HG03432 (cell line): ENCODE measurements at regions not wholly inside any gene's neighbourhood (a gene's known extent, or its start where the extent isn't known, plus 50 kb on each side); places are given as distances from the start of the nearest gene placed in this dataset.
"Not testable (repeated sequence)": the region's sequence is repeated elsewhere in the genome, so short reads cannot be mapped to it uniquely, and the experiment has no call there.

Experiments
- ATAC-seq: cut with Tn5 transposase; IDR thresholded peaks from one replicate; pipeline ENCODE4 v1.9.1; 2021; ENCODE audit warnings: mild to moderate bottlenecking, moderate library complexity; ENCODE audit not compliant: unreplicated experiment

- no peak for ATAC-seq
These were observed 637.1 kb upstream of the CHAC2 start for GRCh38 chr2:53130441-53130943.

DNA sequence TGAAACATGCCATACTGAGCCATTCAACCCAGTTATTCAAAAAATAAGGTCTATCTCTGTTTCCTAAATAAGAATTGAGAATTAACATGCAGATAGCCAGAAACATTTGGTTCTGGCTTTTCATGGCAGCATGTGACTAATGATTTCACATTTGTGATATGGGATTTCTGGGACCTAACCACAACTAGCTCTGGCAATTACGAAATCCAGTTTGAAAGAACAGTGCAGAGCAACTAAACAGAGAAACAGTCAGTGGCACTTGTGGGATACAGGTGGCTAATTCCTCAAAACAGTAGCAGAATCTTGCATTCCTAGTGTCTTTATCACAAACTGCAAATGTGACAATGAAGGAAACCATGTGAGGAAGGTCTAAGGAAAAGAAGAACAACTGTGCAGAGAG is 637.8 kb upstream of the CHAC2 start:
- no peak for ATAC-seq

GRCh38 chr2:53127061-53127650 is 640.4 kb upstream of the CHAC2 start:
- no peak for ATAC-seq

- ATAC-seq, result no peak
These were observed 652.6 kb upstream of the CHAC2 start for GRCh38 chr2:53114991-53115390.

DNA sequence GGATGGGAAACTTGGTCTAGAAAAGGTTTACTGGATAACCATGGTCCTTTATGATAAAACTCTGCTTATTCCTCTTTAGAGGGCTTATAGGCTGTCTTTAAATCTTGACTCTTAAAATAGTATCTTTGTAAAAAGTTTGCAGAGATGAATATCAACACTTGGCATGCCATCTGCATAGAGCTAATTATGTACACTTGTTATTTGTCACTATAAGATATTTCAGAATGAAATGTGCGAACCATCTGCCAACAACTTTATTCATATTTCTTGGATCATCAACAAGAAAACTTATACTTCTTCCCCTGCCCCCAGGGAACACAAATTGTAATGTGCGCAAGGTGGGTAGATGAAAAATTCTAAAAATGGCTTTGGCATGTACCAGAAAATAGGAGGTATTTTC is 653.0 kb upstream of the CHAC2 start:
- no peak for ATAC-seq

DNA sequence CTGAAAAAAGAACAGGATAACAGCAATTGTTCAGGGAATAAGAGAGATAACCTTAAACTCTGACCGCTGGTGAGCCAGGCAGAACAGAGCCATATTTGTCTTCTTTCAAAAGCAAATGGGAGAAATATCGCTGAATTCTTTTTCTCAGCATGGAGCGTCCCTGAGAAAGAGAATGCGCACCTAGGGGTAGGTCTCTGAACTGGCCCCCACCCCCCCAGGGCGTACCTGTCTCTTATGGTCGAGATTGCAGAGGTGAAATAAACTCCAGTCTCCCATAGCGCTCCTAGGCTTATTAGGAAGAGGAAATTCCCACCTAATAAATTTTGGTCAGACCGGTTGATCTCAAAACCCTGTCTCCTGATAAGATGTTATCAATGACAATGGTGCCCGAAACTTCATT is 655.2 kb upstream of the CHAC2 start:
- ATAC-seq, result not testable (repeated sequence)

DNA sequence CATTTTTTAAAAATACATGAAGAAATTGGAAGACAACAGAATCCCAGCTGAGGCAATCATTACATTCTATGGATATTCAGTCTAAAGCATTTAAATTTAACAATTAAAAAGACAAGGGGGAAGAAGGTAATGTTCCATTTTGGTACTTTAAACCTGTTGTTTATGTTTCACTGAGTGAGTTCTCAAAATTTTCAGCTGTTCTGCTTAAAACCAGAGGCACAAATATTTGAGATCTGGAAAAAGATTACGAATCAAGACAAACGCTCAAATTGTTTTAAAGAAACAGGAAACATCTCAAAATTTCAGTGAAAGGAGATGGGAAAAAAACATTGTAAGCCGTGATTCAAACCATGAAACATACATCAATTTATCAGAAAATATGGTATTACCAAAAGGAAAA is 656.2 kb upstream of the CHAC2 start:
- no peak for ATAC-seq

DNA sequence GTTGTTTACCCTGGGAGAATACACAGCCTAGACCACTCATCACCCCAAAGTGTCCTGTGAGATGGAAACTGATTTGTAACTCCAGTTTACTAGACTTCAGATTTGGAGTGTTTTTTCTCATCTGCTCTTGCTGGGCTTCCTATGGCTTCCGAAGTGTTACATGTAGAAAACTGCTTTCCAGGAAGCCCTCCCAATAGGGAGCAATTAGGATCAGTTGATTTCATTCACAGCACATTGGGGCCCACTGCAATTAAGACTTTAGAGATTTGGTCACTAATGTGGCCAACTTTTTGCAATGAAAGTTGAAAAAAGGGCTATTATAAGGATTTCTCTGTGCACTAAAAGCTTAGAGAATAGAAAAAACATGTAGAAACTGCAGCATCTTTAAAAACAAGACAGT is 656.6 kb upstream of the CHAC2 start:
- no peak for ATAC-seq

DNA sequence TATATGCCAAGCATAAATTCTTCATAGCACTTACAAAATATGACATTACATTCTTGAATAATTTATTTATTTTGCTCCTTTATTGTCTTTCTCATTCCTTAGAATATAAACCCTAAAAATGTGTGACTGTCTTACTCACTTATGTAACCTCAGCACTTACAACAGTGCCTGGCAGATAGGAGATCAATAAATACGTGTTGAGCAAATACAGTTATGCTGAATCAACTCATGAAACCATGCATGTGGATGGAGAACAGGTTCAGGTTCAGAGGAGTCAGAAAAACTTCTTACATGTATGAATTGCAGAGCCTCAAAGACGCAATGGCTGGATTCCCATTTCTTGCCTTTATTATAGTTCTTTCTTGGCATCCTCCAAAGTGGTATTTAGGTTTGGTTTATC is 659.4 kb upstream of the CHAC2 start:
- no peak for ATAC-seq

DNA sequence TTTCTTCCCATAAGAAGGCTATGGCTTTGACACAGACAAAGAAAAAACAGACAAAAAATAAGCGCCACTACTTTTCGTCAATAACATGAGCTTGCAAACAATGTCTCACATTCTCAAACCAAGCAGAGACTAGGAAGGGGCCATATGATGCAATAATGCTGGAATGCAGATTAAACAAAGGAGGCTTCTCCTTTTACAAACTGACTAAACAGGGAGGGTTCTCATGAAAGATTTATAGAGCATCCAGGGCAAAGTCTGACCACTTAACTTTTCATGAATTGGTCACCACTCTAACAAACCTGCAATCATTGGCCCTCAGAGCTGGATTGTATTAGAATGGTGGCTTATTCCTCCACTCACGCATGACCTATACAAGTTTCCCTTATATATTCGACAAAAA is 663.3 kb upstream of the CHAC2 start:
- ATAC-seq, result no peak

DNA sequence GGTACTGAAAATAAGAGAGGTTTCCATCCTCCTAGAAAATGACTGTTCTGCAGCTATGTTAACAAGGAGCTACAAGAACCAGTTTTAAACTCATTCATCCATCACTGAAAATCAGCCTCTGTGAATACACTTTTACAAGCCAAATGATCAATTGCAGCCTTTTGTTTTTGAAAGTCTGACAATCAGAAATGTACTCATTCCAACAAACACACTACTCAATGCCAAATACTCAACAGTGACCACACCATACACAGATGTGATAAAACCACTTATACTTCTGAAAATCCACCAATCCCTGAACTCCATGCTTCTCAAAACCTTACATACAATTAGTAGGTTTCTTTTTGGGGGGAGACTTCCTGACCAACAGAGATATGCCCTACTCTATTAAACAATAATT is 663.9 kb upstream of the CHAC2 start:
- ATAC-seq, result no peak

GRCh38 chr2:53098696-53099078 is 668.9 kb upstream of the CHAC2 start:
- ATAC-seq, result no peak

DNA sequence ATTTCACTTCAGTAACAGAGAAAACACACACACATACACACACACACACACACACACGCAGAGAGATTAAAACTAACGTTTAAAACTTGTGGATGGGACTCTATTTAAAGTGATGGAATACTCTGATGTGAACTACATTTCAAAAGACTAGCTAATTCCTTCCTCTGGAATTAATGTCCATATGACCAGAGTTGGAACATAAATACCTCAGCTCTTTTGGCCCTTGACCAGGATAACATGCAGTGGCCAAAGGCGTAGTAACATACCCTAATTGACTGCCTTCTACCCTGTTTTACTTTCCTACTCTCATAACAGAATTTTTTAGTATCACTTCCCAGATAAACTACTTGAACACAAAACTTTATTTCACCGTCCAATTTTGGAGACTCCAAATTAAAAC is 671.3 kb upstream of the CHAC2 start:
- ATAC-seq, result no peak

- no peak for ATAC-seq
These were observed 671.9 kb upstream of the CHAC2 start for GRCh38 chr2:53095664-53096063.

DNA sequence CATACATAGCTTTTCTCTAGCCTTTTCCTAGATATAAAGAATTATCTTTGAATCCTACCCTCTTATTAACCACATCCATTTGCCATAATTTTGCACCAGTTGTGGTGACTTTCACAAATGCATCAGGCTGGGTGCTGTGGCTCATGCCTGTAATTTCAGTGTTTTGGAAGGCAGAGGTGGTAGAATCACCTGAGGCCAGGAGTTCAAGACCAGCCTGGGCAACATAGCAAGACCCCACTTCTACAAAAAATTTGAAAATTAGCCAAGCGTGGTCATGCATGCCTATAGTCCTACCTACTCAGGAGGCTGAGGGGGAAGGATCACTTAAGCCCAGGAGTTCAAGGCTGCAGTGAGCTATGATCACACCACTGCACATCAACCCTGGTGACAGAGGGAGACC is 672.4 kb upstream of the CHAC2 start:
- no peak for ATAC-seq

DNA sequence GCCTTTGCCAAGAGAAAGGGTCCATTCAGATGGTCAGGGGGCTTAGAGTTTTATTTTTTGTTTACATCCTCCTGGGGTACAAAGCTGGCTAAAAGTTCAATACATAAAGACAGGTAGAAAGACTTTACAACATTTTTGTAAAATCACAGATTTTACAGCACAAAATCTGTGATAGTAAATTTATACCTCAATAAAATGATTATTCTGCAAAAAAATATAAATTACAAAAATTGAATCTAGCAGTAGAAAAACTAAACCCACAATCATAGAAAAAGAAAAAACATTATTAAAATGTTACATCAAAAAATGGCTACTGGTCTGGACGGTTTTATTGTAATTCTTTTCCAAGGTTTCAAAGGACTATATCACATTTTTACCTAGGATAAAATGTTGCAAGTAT is 674.2 kb upstream of the CHAC2 start:
- ATAC-seq, result no peak

GRCh38 chr2:53091183-53091582 is 676.4 kb upstream of the CHAC2 start:
- no peak for ATAC-seq

GRCh38 chr2:53087874-53088461 is 679.6 kb upstream of the CHAC2 start:
- no peak for ATAC-seq

DNA sequence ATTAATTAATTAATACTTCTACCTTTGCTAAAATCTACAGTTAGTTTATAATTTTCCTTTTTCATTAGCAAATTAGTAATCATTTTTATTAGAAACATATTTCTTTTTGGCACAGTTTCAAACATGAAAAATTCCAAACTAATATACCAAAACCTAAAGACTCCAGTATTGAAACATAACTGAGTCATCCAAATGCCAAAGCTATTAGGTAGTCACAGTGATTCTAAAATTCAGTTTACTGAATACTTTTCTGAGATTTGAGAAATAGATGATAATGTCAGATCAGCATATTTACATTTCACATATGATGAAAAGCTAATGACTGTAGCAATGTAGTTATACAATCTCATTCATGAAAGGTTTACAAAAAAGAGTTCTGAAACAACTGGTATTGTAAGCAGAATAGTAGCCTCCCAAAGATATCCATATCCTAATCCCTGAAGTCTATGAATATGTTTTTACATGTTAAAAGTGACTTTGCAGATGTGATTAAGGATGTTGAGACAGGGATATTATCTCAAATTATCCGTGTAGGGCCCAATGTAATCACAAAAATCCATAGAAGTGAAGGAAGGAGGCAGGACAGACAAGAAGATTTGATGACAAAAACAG is 680.2 kb upstream of the CHAC2 start:
- ATAC-seq, result no peak

DNA sequence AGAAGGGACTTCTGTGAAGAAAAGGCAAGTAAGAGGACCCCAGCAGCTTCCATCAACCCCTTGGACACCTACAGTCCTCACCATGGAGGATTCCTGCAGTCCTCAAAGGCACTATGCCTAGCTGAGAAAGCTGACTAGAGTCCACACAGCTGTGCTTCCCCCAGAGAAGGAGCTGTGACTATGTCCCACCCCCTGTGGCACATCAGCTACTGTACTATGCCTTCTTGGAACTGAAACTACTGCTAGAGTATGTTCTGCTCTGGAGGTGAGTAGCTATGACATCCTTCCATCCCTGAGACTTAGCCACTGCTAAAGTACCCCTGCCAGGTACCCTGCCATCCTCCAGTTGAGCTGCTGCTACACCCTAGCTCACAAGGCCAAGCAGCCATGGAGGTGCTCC is 690.2 kb upstream of the CHAC2 start:
- no peak for ATAC-seq

- ATAC-seq, result no peak
These were observed 691.8 kb upstream of the CHAC2 start for GRCh38 chr2:53075760-53076159.

- no peak for ATAC-seq
These were observed 700.1 kb upstream of the CHAC2 start for GRCh38 chr2:53067533-53067932.

DNA sequence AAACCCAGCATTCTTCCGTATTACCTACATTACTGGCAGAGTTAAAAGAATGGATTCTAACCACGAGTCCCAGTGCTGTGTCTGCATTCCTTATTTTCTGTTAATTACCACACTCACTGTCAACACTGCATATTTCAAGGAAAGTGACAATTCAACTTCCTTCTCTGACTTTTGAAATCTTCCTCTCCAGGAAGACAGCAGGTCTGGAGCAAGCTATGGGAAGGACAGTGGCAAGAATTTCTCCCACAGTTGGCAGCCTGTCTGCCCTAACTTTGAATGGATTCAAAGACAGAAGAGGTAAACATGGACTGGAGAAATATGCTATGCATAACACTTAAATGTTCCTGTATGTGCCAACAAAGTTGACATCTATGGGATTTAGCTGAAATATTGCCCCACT is 700.5 kb upstream of the CHAC2 start:
- ATAC-seq, result no peak
